Mesenteric fat pad (tissue), 1 donor: ENCODE measurements at regions not wholly inside any gene's neighbourhood (a gene's known extent, or its start where the extent isn't known, plus 50 kb on each side); places are given as distances from the start of the nearest gene placed in this dataset.

Experiments used
- DNase-seq: peaks from one replicate; pipeline ENCODE4 v3.0.0-alpha.2; 2020; ENCODE audit warnings: low spot score
- donor health status: DM: yes; HTN: yes; CAD: no.

- no peak for DNase-seq
These were observed 185.6 kb upstream of the TNRC6C start for GRCh38 chr17:77772899-77773358.

GRCh38 chr17:77774182-77774581, 184.3 kb upstream of the TNRC6C start:
- no peak for DNase-seq

- no peak for DNase-seq
These were observed 179.6 kb upstream of the TNRC6C start for GRCh38 chr17:77778636-77779489.

- DNase-seq = no peak
These were observed 178.6 kb upstream of the TNRC6C start for GRCh38 chr17:77779711-77780539.

- DNase-seq = no peak
These were observed 177.0 kb upstream of the TNRC6C start for GRCh38 chr17:77781536-77781935.

- no peak for DNase-seq
These were observed 176.3 kb upstream of the TNRC6C start for GRCh38 chr17:77782201-77782600.

GRCh38 chr17:77782611-77783010, 175.9 kb upstream of the TNRC6C start:
- no peak for DNase-seq

- DNase-seq = no peak
These were observed 174.3 kb upstream of the TNRC6C start for GRCh38 chr17:77783991-77784820.

- no peak for DNase-seq
These were observed 173.1 kb upstream of the TNRC6C start for GRCh38 chr17:77785312-77785905.

GRCh38 chr17:77786090-77786489, 172.4 kb upstream of the TNRC6C start:
- no peak for DNase-seq

GRCh38 chr17:77786740-77787505, 171.6 kb upstream of the TNRC6C start:
- no peak for DNase-seq

- DNase-seq = no peak
These were observed 168.2 kb upstream of the TNRC6C start for GRCh38 chr17:77790143-77790829.

GRCh38 chr17:77792626-77793025, 165.9 kb upstream of the TNRC6C start:
- DNase-seq = no peak

- DNase-seq = no peak
These were observed 165.1 kb upstream of the TNRC6C start for GRCh38 chr17:77793146-77793970.

GRCh38 chr17:77793971-77794235, 164.6 kb upstream of the TNRC6C start:
- no peak for DNase-seq

GRCh38 chr17:77794846-77795245, 163.7 kb upstream of the TNRC6C start:
- no peak for DNase-seq

- DNase-seq = no peak
These were observed 162.8 kb upstream of the TNRC6C start for GRCh38 chr17:77795685-77796084.

GRCh38 chr17:77796176-77796860, 162.2 kb upstream of the TNRC6C start:
- DNase-seq = no peak
